SK-N-MC (cell line): ENCODE measurements at regions not wholly inside any gene's neighbourhood (a gene's known extent, or its start where the extent isn't known, plus 50 kb on each side); places are given as distances from the start of the nearest gene placed in this dataset.

ENCODE experiments used
- DNase-seq: peaks from one replicate; pipeline ENCODE4 v3.0.0-alpha.2; 2011; ENCODE audit warnings: low read depth, low spot score
- H3K27ac ChIP-seq: fragments of 200-600 bp; sonication (generic); 2 replicates; pipeline ENCODE4 v1.5.1; 2016; ENCODE audit warnings: mixed run types
- H3K36me3 ChIP-seq: fragments of 200-600 bp; sonication (generic); 2 replicates; pipeline ENCODE4 v1.6.1; 2017; ENCODE audit warnings: antibody characterized with exemption, low read length, mixed read lengths; ENCODE audit not compliant: insufficient read depth
- H3K4me3 ChIP-seq: fragments of 200-600 bp; sonication (generic); 2 replicates; pipeline ENCODE4 v1.5.1; 2016
- H3K9ac ChIP-seq: fragments of 200-600 bp; sonication (generic); 2 replicates; pipeline ENCODE4 v1.8.0; 2017; ENCODE audit warnings: mixed run types, mixed read lengths; ENCODE audit not compliant: insufficient read length
- H3K9me3 ChIP-seq: fragments of 200-600 bp; sonication (generic); 2 replicates; pipeline ENCODE4 v1.6.1; 2017; ENCODE audit warnings: low read depth, mild to moderate bottlenecking, antibody characterized with exemption, low read length, moderate library complexity, mixed read lengths
- EZH2 ChIP-seq: fragments of 200-600 bp; sonication (generic); IDR thresholded peaks from one replicate; pipeline ENCODE4 v1.6.1; 2017; ENCODE audit warnings: antibody characterized with exemption
- FOXP2 ChIP-seq: optimal IDR thresholded peaks from 2 replicates; pipeline ENCODE3; 2011; ENCODE audit warnings: mild to moderate bottlenecking, moderate library complexity; ENCODE audit not compliant: insufficient read depth; ENCODE audit errors: extremely low read length, control extremely low read depth
- POLR2AphosphoS5 ChIP-seq: IDR thresholded peaks from 2 replicates; pipeline ENCODE4 v1.6.1; 2012; ENCODE audit warnings: mild to moderate bottlenecking, low read depth, low read length, borderline replicate concordance

DNA sequence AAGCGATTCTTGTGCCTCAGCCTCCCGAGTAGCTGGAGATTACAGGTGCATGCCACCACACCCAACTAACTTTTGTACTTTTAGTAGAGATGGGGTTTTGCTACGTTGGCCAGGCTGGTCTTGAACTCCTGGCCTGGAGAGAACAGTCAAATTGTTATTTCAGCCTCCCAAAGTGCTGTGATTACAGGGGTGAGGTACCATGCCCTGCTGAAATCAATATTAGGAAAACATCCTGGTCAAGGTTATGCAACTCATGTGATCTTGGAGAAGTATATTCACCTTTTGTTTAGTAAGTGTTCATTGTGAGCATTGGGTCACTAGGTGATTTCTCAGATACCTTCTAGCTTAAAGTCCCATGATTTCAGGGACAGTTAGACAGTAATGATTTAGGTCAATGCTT, 167.8 kb downstream of the AASDH start:
- TF ChIP-seq EZH2 (no peak), POLR2AphosphoS5 (no peak), FOXP2 (no peak)
- no peaks in the 10 kb centered on the region for H3K9me3 ChIP-seq
- no peak overlapping the region for H3K9ac ChIP-seq
- H3K27ac ChIP-seq = no peak overlapping the region
- no peak overlapping the region for H3K4me3 ChIP-seq
- H3K36me3 ChIP-seq = no peaks in the 10 kb centered on the region
- no peak for DNase-seq

DNA sequence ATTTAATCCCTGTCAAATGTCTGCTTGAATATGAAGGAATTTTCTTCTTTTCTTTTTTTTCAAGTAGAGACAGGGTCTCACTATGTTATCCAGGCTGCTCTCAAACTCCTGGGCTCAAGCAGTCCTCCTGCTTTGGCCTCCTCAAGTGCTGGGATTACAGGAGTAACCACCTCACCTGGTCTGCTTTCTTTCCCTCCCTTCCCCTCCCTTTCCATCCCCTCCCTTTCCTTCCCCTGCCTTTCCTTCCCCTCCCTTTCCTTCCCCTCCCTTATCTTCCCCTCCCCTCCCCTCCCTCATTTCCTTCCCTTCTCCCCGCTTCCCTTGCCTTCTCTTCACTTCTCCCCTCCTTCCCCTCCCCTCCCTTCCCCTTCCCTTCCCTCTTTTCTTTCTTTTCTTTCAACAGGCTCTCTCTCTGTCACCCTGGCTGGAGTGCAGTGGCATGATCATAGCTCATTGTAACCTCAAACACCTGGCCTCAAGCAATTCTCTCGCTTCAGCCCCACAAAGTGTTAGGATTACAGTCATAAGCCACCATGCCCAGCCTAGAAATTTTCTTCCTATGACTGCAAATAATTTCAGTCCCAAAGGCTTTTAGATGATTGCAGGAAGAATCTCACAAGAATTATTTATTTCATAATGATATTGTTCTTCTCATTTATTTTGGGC, 168.9 kb downstream of the AASDH start:
- Histone ChIP-seq H3K27ac (no peak overlapping the region), H3K9me3 (no peaks in the 10 kb centered on the region), H3K4me3 (no peak overlapping the region), H3K36me3 (no peaks in the 10 kb centered on the region), H3K9ac (no peak overlapping the region)
- DNase-seq = no peak
- no peak for TF ChIP-seq POLR2AphosphoS5
- TF ChIP-seq EZH2 = no peak
- TF ChIP-seq FOXP2 = no peak

DNA sequence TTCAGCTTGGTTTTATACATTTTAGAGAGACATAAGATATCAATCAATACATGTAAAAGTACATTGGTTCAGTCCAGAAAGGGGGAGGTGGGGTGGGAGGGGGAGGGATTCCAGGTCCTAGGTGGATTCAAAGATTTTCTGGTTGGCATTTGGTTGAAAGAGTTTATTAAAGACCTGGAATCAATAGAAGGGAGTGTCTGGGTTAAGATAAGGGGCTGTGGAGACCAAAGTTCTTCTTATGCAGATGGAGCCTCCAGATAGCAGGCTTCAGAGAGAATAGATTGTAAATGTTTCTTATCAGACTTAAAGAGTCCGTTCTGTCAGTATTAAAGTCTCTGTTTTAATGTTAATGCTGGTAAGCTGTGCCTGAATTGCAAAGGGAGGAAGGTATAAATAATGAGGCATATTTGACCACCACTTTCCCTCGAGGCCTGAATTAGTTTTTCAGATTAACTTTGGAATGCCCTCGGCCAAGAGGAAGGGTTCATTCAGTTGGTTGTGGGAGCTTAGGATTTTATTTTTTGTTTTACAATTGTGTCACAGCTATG, 169.9 kb downstream of the AASDH start:
- no peaks in the 10 kb centered on the region for H3K36me3 ChIP-seq
- H3K9ac ChIP-seq = no peak overlapping the region
- TF ChIP-seq POLR2AphosphoS5 = no peak
- TF ChIP-seq FOXP2 = no peak
- TF ChIP-seq EZH2 = no peak
- no peak overlapping the region for H3K27ac ChIP-seq
- no peak for DNase-seq
- no peaks in the 10 kb centered on the region for H3K9me3 ChIP-seq
- H3K4me3 ChIP-seq = no peak overlapping the region

DNA sequence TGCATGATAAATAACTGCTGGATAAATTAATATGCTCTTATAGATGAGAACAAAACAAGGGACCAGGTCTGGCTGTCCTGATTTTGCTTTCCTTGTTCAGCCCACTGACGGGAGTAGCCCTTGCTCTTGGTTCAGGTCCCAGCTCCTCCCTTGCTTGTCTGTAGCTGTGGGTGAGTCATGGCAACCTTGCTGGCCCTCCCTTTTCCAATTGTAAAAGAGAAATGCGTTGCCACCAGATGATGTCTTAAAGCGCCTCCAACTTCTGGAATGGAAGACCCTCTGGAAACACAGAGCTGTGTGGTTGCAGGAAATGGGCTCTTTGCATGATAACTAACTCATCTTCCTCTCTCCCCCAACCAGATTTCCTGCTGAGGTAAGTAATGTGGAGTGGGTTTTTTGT, 171.4 kb downstream of the AASDH start:
- TF ChIP-seq POLR2AphosphoS5 (no peak), EZH2 (no peak), FOXP2 (no peak)
- Histone ChIP-seq H3K4me3 (no peak overlapping the region), H3K9ac (no peak overlapping the region), H3K9me3 (no peaks in the 10 kb centered on the region), H3K27ac (no peak overlapping the region), H3K36me3 (no peaks in the 10 kb centered on the region)
- no peak for DNase-seq

DNA sequence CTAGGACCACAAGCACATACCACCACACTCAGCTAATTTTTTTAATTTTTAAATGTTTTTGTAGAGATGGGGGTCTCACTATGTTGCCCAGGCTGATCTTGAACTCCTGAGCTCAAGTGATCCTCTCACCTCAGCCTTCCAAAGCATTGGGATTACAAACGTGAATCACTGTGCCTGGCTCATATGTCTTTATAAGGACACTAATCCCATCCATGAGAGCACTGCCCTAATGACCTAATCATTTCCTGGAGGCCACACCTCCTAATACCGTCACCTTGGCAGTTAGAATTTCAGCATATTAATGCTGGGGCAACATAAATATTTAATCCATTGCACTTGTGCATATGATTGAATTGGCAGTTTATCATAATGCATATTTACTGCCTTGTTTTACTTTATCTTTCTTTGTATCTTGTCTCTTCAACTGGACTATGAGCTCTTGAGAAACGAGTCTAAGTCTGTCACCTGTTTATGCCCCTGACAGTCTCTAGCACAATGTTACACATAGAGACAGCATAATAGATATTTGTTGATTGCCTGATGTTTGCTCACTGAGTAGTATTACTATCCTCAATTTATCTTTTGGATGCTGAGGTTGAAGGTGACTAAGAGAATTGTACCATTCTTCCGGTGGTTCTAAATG, 172.0 kb downstream of the AASDH start:
- H3K9ac ChIP-seq = no peak overlapping the region
- no peaks in the 10 kb centered on the region for H3K9me3 ChIP-seq
- no peaks in the 10 kb centered on the region for H3K36me3 ChIP-seq
- H3K27ac ChIP-seq = no peak overlapping the region
- H3K4me3 ChIP-seq = no peak overlapping the region
- no peak for TF ChIP-seq POLR2AphosphoS5
- TF ChIP-seq EZH2 = no peak
- TF ChIP-seq FOXP2 = no peak
- DNase-seq = no peak

- TF ChIP-seq POLR2AphosphoS5 (no peak), EZH2 (no peak), FOXP2 (no peak)
- Histone ChIP-seq H3K27ac (no peak overlapping the region), H3K9me3 (no peaks in the 10 kb centered on the region), H3K9ac (no peak overlapping the region), H3K4me3 (no peak overlapping the region), H3K36me3 (no peaks in the 10 kb centered on the region)
- DNase-seq = no peak
Measured at GRCh38 chr4:56213543-56213942, 173.7 kb downstream of the AASDH start.

- no peak for DNase-seq
- Histone ChIP-seq H3K9ac (no peak overlapping the region), H3K27ac (no peak overlapping the region), H3K9me3 (no peaks in the 10 kb centered on the region), H3K36me3 (no peaks in the 10 kb centered on the region), H3K4me3 (no peak overlapping the region)
- TF ChIP-seq FOXP2 (no peak), POLR2AphosphoS5 (no peak), EZH2 (no peak)
Measured at GRCh38 chr4:56212774-56213173, 174.5 kb downstream of the AASDH start.

DNA sequence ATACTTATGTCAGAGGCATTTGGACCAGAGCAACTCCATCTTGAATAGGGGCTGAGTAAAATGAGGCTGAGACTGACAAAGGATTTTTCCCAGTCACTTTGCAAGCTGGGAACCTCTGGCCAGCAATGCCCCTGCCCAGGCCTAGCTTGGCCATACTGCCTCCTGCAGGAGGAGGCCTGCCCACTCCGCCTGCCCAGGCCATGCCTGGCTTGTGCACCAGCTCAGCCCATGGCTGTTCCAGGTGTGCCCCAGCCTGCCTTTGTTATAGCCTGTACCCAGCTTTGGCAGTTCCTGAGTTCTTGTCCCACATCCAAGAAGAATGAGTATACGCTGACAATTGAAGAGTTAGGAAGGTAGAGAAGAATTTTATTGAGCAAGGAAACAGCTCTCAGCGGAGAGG, 176.1 kb downstream of the AASDH start:
- no peak overlapping the region for H3K4me3 ChIP-seq
- no peaks in the 10 kb centered on the region for H3K9me3 ChIP-seq
- H3K9ac ChIP-seq = no peak overlapping the region
- H3K27ac ChIP-seq = no peak overlapping the region
- DNase-seq = no peak
- no peaks in the 10 kb centered on the region for H3K36me3 ChIP-seq
- TF ChIP-seq POLR2AphosphoS5 = no peak
- no peak for TF ChIP-seq EZH2
- no peak for TF ChIP-seq FOXP2

- Histone ChIP-seq H3K9me3 (no peaks in the 10 kb centered on the region), H3K4me3 (no peak overlapping the region), H3K27ac (no peak overlapping the region), H3K36me3 (no peaks in the 10 kb centered on the region), H3K9ac (no peak overlapping the region)
- TF ChIP-seq POLR2AphosphoS5 = no peak
- no peak for DNase-seq
Measured at GRCh38 chr4:56210397-56210796, 176.9 kb downstream of the AASDH start.
